ENCODE measurements at regions not wholly inside any gene's neighbourhood (a gene's known extent, or its start where the extent isn't known, plus 50 kb on each side); places are given as distances from the start of the nearest gene placed in this dataset.
A peak's percentile ranks its signal among the peaks of the same experiment; 100 is the strongest.

DNA sequence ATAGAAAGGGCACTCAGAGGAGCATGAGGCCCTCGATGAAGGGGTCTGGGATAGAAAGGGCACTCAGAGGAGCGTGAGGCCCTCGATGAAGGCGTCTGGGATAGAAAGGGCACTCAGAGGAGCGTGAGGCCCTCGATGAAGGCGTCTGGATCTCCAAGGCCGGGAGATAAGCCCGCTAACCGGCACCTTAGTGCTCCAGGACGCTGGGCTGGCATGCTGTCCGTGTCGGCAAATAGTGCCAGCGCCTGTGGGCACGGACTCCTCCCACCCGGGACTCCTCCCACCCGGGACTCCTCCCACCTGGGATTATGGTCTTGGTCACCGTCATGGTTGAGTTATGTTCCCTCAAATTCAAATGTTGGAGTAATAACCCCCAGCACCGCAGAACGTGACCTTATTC, 725.3 kb downstream of the BRD1 start:
- H3K4me3 ChIP-seq (ENCODE audit: low read depth, low read length), result no peak overlapping the region
- TF ChIP-seq MYC (IDR thresholded peaks at IDR 0.05; ENCODE audit: low read depth, low read length) (no peak), POLR2A (IDR thresholded peaks at IDR 0.05; ENCODE audit: extremely low read depth, insufficient read length) (no peak)
- TF ChIP-seq, protein P1, sequence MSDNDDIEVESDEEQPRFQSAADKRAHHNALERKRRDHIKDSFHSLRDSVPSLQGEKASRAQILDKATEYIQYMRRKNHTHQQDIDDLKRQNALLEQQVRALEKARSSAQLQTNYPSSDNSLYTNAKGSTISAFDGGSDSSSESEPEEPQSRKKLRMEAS (IDR thresholded peaks at IDR 0.05; ENCODE audit: low read depth, low read length), result no peak
- no peak for DNase-seq (ENCODE audit: low read depth)

DNA sequence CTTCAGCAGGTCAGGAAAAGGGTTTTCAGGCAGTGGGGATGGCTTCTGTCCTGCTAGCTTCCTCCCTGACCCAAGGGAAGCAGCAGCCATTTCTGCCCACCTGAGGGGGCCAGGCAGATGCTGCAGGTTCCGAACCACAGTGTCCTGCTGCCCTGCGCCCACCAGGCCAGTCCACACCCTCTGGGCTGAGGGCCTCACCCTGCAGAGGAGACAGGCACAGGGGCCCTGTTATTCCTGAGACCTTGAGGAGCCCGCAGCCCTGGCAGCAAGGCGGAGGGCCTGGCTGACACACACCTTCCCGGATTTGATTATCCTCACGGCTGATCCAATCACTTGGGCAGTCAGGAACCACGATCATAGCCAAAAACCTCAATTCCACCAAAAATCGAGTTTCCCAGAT, 725.8 kb downstream of the BRD1 start:
- no peak for DNase-seq (ENCODE audit: low read depth)
- H3K4me3 ChIP-seq (ENCODE audit: low read depth, low read length), result no peak overlapping the region
- TF ChIP-seq MYC (IDR thresholded peaks at IDR 0.05; ENCODE audit: low read depth, low read length) (no peak), POLR2A (IDR thresholded peaks at IDR 0.05; ENCODE audit: extremely low read depth, insufficient read length) (no peak)
- TF ChIP-seq, protein P2, sequence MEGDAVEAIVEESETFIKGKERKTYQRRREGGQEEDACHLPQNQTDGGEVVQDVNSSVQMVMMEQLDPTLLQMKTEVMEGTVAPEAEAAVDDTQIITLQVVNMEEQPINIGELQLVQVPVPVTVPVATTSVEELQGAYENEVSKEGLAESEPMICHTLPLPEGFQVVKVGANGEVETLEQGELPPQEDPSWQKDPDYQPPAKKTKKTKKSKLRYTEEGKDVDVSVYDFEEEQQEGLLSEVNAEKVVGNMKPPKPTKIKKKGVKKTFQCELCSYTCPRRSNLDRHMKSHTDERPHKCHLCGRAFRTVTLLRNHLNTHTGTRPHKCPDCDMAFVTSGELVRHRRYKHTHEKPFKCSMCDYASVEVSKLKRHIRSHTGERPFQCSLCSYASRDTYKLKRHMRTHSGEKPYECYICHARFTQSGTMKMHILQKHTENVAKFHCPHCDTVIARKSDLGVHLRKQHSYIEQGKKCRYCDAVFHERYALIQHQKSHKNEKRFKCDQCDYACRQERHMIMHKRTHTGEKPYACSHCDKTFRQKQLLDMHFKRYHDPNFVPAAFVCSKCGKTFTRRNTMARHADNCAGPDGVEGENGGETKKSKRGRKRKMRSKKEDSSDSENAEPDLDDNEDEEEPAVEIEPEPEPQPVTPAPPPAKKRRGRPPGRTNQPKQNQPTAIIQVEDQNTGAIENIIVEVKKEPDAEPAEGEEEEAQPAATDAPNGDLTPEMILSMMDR (IDR thresholded peaks at IDR 0.05; ENCODE audit: low read depth, low read length), result no peak
- TF ChIP-seq, protein P1 (IDR thresholded peaks at IDR 0.05; ENCODE audit: low read depth, low read length), result no peak

DNA sequence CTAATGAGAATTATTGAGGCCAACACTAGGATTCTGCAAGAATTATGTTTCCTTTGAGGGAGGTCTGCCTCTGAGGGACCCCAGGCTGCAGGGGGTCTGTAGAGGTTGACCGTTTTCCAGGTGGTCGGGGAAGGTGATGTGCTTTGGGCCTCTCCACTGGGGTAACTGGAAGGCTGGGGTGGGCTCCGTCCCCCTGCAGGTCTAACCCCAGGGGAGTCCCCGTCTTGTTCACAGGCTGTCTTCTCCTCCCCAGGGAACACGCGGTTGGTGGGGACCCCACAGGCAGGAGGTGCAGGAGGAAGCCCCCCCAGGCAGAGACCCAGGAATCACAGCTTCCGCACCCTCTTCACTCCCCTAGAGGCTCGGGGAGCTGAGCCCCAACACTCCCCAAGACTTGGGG, 726.4 kb downstream of the BRD1 start:
- DNase-seq (ENCODE audit: low read depth), result no peak
- TF ChIP-seq, protein P1 (IDR thresholded peaks at IDR 0.05; ENCODE audit: low read depth, low read length), result no peak
- TF ChIP-seq POLR2A (IDR thresholded peaks at IDR 0.05; ENCODE audit: extremely low read depth, insufficient read length), result no peak
- no peak for TF ChIP-seq MYC (IDR thresholded peaks at IDR 0.05; ENCODE audit: low read depth, low read length)
- TF ChIP-seq, protein P2 (IDR thresholded peaks at IDR 0.05; ENCODE audit: low read depth, low read length), result no peak
- H3K4me3 ChIP-seq (ENCODE audit: low read depth, low read length), result no peak overlapping the region

DNA sequence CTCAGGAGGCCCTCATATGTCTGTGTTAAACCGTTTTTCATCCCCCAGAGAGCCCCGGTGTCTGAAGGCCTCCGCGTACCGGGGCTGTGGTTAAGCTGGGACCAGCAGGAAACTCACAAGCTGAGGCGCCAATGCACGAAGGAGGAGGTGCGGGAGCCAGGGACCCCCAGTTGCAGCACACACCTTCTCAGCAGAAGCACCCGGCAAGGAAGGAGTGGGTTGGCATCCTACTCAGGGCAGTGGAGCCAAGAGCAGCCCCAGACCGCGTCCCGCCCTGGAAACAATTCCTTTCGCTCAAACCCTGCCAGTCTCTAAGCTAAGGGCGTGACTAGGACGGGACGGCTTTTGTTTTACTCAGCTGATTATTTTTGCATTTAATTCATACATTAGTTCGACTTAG, 726.9 kb downstream of the BRD1 start:
- H3K4me3 ChIP-seq (ENCODE audit: low read depth, low read length), result no peak overlapping the region
- DNase-seq (ENCODE audit: low read depth), result no peak
- TF ChIP-seq, protein P2 (IDR thresholded peaks at IDR 0.05; ENCODE audit: low read depth, low read length), result no peak
- no peak for TF ChIP-seq POLR2A (IDR thresholded peaks at IDR 0.05; ENCODE audit: extremely low read depth, insufficient read length)
- TF ChIP-seq, protein P1 (IDR thresholded peaks at IDR 0.05; ENCODE audit: low read depth, low read length), result no peak
- no peak for TF ChIP-seq MYC (IDR thresholded peaks at IDR 0.05; ENCODE audit: low read depth, low read length)

DNA sequence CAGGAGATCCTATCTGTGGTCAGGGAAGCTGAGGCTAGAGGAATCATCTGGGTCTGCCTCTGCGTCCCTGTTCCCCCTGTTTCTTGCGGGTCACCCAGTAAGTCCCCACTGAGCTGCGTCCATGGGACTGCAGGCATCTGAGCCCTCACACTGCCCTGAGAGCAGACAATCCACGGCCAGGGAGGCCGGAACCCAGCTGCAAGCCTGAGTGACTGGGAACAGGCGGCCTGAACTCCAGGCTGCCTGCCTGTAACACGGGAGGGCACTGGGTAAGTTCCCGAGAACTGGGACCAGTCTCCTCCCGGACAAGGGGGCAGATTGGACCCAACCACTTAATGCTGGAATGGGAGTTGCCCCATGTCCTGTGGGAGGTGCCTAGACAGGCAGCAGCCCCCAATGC, 727.4 kb downstream of the BRD1 start:
- TF ChIP-seq, protein P2 (IDR thresholded peaks at IDR 0.05; ENCODE audit: low read depth, low read length), result no peak
- TF ChIP-seq MYC (IDR thresholded peaks at IDR 0.05; ENCODE audit: low read depth, low read length) (no peak), POLR2A (IDR thresholded peaks at IDR 0.05; ENCODE audit: extremely low read depth, insufficient read length) (no peak)
- TF ChIP-seq, protein P1 (IDR thresholded peaks at IDR 0.05; ENCODE audit: low read depth, low read length), result no peak
- DNase-seq (ENCODE audit: low read depth), result no peak
- H3K4me3 ChIP-seq (ENCODE audit: low read depth, low read length), result no peak overlapping the region

DNA sequence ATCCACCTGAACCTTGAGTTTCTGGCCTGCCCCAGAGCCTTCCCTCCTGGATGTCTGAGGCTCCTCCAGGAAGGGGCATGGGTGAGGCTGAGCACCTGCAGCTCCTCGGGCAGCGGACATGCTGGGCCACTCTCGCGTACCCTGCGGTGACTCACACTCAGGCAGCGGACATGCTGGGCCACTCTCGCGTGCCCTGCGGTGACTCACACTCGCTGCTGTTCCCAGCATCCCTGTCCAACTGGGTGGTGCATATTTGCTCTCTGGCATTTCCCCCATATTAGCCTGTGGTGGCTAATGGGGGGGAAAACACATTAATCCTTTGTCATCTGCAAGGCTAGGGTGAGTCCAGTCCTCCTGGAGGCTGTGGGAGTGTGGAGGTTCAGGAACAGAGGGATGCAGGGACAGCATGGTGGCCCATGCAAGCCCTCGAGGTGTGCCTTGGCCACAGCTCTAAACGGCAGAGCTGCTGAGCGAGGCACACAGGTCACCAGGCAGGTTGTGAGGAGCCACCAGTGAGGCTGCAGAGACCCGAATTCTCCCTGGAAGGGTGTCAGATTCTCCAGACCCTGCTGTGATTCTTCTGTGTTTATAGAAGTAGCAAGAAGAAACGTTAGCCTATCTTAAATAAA, 728.1 kb downstream of the BRD1 start:
- TF ChIP-seq, protein P1 (IDR thresholded peaks at IDR 0.05; ENCODE audit: low read depth, low read length), result no peak
- TF ChIP-seq MYC (IDR thresholded peaks at IDR 0.05; ENCODE audit: low read depth, low read length), result no peak
- no peak for TF ChIP-seq POLR2A (IDR thresholded peaks at IDR 0.05; ENCODE audit: extremely low read depth, insufficient read length)
- TF ChIP-seq, protein P2 (IDR thresholded peaks at IDR 0.05; ENCODE audit: low read depth, low read length), result no peak
- DNase-seq (ENCODE audit: low read depth), result peak; percentile 9
- H3K4me3 ChIP-seq (ENCODE audit: low read depth, low read length), result no peak overlapping the region

Measured in NB4 (cell line).